HL-60 (cell line): ENCODE measurements at regions not wholly inside any gene's neighbourhood (a gene's known extent, or its start where the extent isn't known, plus 50 kb on each side); places are given as distances from the start of the nearest gene placed in this dataset.

Source experiments
- DNase-seq, 2 experiments: peaks; one replicate each; pipeline ENCODE4 v3.0.0-alpha.2; 2010 to 2020; ENCODE audit warnings: low read depth in 1 of 2, low spot score in 1 of 2
- H3K27ac ChIP-seq: fragments of 250-450 bp; sonication (Bioruptor Pico); replicated peaks from 2 replicates; pipeline ENCODE4 v1.5.1; 2020; ENCODE audit warnings: mild to moderate bottlenecking, moderate library complexity
- H3K27me3 ChIP-seq: fragments of 250-450 bp; sonication (Bioruptor Pico); 2 replicates; pipeline ENCODE4 v1.5.1; 2021; ENCODE audit warnings: mild to moderate bottlenecking, moderate library complexity; ENCODE audit not compliant: insufficient read depth, poor library complexity, severe bottlenecking
- H3K4me3 ChIP-seq: replicated peaks from 2 replicates; pipeline ENCODE4 v1.5.1; 2011; ENCODE audit warnings: mild to moderate bottlenecking, control low read depth, low read length; ENCODE audit not compliant: insufficient read depth
- GABPA ChIP-seq: IDR thresholded peaks from 2 replicates; pipeline ENCODE4 v1.6.1; 2012; ENCODE audit warnings: low read depth
- POLR2AphosphoS5 ChIP-seq: IDR thresholded peaks from 2 replicates; pipeline ENCODE4 v1.6.1; 2012; ENCODE audit warnings: low read depth
- SPI1 ChIP-seq: IDR thresholded peaks from 2 replicates; pipeline ENCODE4 v1.6.1; 2012; ENCODE audit warnings: low read depth, mild to moderate bottlenecking, borderline replicate concordance
- TF ChIP-seq, protein P1 (sequence below): IDR thresholded peaks from 2 replicates; pipeline ENCODE4 v1.6.1; 2012; ENCODE audit warnings: low read depth; ENCODE audit not compliant: insufficient replicate concordance
- TF ChIP-seq, protein P2 (sequence below): IDR thresholded peaks from one replicate; pipeline ENCODE4 v1.5.1; 2011; ENCODE audit warnings: low read length, control low read depth, inconsistent platforms; ENCODE audit not compliant: insufficient read depth

DNA sequence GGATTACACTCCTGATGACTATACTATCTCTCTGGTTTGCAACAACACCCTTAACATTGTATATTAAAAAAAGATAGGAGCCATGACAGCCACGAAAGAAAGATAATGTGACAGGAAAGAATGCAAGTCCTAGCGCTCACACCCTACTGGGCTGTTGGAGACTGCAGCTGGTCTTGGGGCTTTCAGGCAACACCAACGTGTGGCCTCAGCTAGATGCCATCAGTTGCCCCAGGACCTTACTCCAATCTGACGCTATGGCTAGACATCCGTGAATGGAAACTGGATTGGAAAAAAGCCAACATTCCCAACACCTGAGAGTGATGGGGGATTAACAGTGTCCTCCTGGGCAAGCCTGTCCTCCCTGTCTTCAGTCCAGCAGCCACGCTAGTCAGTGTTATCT, 357.4 kb upstream of the GULP1 start:
- Histone ChIP-seq H3K27ac (no peak overlapping the region), H3K27me3 (no peaks in the 10 kb centered on the region), H3K4me3 (no peak overlapping the region)
- DNase-seq, result no peak
- TF ChIP-seq, protein P1, sequence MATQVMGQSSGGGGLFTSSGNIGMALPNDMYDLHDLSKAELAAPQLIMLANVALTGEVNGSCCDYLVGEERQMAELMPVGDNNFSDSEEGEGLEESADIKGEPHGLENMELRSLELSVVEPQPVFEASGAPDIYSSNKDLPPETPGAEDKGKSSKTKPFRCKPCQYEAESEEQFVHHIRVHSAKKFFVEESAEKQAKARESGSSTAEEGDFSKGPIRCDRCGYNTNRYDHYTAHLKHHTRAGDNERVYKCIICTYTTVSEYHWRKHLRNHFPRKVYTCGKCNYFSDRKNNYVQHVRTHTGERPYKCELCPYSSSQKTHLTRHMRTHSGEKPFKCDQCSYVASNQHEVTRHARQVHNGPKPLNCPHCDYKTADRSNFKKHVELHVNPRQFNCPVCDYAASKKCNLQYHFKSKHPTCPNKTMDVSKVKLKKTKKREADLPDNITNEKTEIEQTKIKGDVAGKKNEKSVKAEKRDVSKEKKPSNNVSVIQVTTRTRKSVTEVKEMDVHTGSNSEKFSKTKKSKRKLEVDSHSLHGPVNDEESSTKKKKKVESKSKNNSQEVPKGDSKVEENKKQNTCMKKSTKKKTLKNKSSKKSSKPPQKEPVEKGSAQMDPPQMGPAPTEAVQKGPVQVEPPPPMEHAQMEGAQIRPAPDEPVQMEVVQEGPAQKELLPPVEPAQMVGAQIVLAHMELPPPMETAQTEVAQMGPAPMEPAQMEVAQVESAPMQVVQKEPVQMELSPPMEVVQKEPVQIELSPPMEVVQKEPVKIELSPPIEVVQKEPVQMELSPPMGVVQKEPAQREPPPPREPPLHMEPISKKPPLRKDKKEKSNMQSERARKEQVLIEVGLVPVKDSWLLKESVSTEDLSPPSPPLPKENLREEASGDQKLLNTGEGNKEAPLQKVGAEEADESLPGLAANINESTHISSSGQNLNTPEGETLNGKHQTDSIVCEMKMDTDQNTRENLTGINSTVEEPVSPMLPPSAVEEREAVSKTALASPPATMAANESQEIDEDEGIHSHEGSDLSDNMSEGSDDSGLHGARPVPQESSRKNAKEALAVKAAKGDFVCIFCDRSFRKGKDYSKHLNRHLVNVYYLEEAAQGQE, result no peak
- no peak for TF ChIP-seq GABPA
- no peak for TF ChIP-seq POLR2AphosphoS5

DNA sequence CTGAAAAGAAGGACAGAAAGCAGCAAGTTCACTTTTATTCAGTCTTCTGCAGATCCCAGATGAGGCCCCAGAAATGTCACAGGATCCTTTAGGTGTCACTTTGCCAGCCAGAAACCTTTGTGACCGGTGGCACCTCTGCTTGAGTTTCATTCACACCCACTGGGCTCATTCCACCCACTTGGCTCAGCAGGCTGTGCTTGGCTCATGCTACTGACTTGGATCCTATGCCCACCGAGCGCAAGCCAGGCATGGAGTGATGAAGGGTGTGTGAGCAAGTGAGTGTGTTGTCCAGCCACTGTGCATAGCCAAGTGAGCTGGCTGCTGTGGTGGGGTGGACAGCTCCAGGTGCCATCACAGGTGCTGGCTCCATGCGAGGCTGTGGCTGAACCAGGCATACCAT, 357.0 kb upstream of the GULP1 start:
- H3K27ac ChIP-seq, result no peak overlapping the region
- TF ChIP-seq, protein P1, result no peak
- no peak for TF ChIP-seq SPI1
- TF ChIP-seq, protein P2, sequence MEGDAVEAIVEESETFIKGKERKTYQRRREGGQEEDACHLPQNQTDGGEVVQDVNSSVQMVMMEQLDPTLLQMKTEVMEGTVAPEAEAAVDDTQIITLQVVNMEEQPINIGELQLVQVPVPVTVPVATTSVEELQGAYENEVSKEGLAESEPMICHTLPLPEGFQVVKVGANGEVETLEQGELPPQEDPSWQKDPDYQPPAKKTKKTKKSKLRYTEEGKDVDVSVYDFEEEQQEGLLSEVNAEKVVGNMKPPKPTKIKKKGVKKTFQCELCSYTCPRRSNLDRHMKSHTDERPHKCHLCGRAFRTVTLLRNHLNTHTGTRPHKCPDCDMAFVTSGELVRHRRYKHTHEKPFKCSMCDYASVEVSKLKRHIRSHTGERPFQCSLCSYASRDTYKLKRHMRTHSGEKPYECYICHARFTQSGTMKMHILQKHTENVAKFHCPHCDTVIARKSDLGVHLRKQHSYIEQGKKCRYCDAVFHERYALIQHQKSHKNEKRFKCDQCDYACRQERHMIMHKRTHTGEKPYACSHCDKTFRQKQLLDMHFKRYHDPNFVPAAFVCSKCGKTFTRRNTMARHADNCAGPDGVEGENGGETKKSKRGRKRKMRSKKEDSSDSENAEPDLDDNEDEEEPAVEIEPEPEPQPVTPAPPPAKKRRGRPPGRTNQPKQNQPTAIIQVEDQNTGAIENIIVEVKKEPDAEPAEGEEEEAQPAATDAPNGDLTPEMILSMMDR, result no peak
- TF ChIP-seq GABPA, result no peak
- no peak for TF ChIP-seq POLR2AphosphoS5
- no peak for DNase-seq

DNA sequence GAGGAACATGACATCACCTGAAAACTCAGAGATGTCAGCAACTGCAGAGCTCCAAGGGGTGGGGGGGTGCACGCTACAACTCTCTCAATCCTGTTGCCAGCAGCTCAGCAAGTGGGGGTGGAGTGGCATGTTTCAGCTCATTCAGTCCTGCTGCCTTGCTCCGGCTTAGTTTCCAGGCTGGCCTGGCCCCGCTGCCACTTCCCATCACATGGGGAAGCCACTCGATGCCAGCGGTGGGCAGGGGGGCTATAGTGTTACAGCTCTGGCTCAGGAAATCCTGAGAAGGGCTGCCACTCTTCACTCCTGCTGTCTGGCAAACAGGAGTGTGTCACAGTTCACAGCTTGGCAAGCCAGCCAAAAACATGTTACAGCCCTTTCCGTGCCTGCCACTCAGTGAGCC, 356.5 kb upstream of the GULP1 start:
- TF ChIP-seq POLR2AphosphoS5, result no peak
- no peak for TF ChIP-seq SPI1
- TF ChIP-seq GABPA, result no peak
- TF ChIP-seq, protein P2, result no peak
- TF ChIP-seq, protein P1, result no peak

More for the DNA sequence above, 357.0 kb upstream of the GULP1 start:
- Histone ChIP-seq H3K4me3 (no peak overlapping the region), H3K27me3 (no peaks in the 10 kb centered on the region)

DNA sequence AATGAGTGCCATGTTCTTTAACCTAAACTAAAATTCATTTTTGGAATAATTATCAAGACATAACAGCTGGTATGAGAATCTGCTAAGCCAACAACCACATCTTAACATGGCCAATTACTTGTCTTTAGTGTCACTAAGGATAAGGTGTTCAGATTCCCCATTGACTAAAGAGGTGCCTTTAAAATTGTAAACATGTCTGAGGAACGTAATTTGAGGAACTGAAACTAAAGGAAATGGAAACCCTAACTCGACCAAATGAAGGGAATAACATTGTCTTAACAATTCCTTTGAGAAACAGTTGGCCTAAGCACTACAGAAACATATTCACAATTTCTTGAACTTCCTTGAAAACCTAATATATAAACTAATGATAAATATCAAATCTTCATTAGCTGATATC, 355.4 kb upstream of the GULP1 start:
- no peak overlapping the region for H3K4me3 ChIP-seq
- no peaks in the 10 kb centered on the region for H3K27me3 ChIP-seq
- TF ChIP-seq SPI1, result peak; percentile 36; the same call in 1 of the 2 replicates
- TF ChIP-seq, protein P1, result no peak
- DNase-seq, result no peak
- H3K27ac ChIP-seq, result no peak overlapping the region

More for the DNA sequence above, 356.5 kb upstream of the GULP1 start:
- Histone ChIP-seq H3K27me3 (no peaks in the 10 kb centered on the region), H3K27ac (no peak overlapping the region), H3K4me3 (no peak overlapping the region)
- no peak for DNase-seq
